ENCODE measurements at regions not wholly inside any gene's neighbourhood (a gene's known extent, or its start where the extent isn't known, plus 50 kb on each side); places are given as distances from the start of the nearest gene placed in this dataset.

- no peak for TF ChIP-seq RFX5 (IDR thresholded peaks at IDR 0.05)
- TF ChIP-seq ZFP36 (IDR thresholded peaks at IDR 0.05; ENCODE audit: borderline replicate concordance, partially characterized antibody): no peak
- TF ChIP-seq POLR2A (IDR thresholded peaks at IDR 0.05; ENCODE audit: low read length): no peak
- TF ChIP-seq MYC (IDR thresholded peaks at IDR 0.05; ENCODE audit: borderline replicate concordance, low read length): no peak
- no peak for TF ChIP-seq MAX (IDR thresholded peaks at IDR 0.05)
- no peak for TF ChIP-seq REST (IDR thresholded peaks at IDR 0.05)
- no peak for TF ChIP-seq EP300 (IDR thresholded peaks at IDR 0.05)
- TF ChIP-seq KDM1A (IDR thresholded peaks at IDR 0.05; ENCODE audit: low read depth): no peak
- TF ChIP-seq CTCF (IDR thresholded peaks at IDR 0.05): no peak
Observed at GRCh38 chr3:74465715-74466410, 148.6 kb downstream of the CNTN3 start.
